ENCODE measurements at regions not wholly inside any gene's neighbourhood (a gene's known extent, or its start where the extent isn't known, plus 50 kb on each side); places are given as distances from the start of the nearest gene placed in this dataset.

- no peak for FAIRE-seq
Observed at GRCh38 chr7:130897515-130898419, 163.8 kb upstream of the KLF14 start.

DNA sequence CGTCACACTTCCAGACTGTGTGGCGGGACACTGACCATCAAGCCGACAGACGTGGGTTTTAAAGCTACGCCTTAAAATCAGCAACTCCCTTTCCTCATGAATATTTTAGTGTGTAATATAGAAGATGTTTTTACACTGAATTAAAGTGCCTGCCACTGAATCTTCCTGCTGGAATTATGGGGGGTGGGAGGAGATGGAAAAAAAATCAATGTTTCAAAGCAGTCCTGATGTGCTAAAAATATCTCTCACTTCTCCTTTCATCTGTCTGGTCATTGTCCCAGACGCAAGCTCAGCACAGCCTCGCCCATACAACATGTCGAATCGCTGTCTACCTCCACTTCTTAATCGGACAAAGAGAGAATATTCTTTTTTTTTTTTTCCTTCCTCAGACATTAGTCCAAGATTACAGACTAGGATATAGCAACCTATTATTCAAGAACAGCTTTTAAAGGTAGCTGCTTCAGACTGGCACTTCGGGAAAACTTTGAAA lies 165.1 kb upstream of the KLF14 start:
- no peak for FAIRE-seq

- FAIRE-seq = no peak
Observed at GRCh38 chr7:130899638-130900401, 165.8 kb upstream of the KLF14 start.

DNA sequence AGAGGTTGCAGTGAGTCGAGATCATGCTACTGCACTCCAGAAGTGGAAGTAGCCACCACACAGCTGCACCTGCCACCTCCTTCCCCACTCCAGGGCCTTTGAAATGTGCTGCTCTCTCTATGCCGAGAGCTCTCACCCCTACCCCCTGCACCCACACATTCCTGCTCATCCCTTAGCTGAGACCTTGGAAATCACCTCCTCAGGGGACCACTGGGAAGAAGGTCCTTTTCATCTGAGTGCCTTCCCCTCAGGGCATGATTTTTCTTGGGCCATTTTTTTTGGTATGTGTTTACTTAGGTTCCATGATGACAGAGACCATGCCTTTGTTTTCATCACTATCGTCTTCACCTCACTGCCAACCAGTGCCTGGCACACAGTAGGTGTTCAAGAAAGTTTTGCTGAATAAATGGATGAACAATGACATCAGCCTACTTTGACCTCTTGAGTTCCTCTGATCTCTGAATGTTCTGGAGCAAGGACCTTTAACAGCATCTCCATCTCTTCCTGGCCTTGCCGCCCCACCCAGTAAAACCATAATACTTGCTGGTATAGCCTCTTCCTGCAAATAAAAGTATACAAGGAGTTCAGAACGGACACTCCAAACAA lies 166.6 kb upstream of the KLF14 start:
- FAIRE-seq = no peak

- no peak for FAIRE-seq
Observed at GRCh38 chr7:130901209-130901783, 167.3 kb upstream of the KLF14 start.

DNA sequence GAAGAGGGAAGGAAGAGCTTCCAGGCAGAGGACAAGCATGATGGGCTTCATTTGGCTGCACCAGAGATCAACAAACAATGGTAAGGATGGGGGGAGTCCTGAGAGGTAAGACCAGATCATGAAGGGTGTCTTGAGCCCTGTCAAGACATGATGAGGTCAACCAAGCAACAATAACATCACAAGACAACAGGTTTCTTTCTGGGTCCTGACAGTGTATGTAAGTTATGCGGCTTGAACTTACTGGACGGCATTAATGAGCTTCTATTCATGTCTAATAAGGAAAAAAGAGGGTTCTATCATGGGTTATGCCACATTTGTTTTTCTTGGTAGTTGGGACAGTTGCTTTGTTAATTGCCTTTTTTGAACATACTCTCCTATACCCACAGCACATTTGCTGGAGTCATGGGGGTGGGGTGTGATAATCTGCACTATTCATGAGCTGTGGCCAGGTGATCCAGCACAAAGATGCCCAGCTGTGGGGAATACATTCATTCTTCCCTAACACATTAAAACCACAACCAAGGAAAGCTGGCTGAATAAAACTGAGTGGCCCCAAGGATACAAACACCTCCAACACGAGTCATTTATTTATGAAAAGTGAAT lies 168.8 kb upstream of the KLF14 start:
- no peak for FAIRE-seq

DNA sequence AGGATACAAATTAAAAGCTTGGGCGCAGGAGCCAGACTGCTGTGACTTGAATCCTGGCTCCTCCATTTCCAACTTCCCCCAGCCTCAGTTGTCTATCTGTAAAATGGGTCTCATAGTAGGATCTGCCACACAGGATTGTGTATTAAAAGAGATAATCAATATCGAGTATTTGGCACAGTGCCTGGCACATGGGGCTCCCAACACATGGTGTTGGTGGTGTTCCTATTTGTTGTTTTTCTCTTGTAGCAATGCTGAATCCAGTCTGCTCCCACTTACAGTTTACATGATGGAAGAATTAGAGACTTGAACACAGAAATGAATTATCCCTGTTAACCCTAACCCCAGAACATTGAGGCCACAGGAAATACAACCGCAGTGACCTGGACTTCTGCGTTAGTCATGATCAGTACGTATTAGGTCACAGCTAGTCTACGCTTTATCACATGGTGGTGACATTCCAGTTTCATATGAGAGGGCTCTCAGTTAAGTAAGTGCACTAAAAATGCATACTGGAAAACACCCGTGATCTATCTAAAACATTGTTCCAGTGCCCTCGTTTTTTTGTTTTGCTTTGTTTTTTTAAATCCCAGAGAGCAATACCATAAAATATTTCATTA lies 169.5 kb upstream of the KLF14 start:
- FAIRE-seq = no peak

DNA sequence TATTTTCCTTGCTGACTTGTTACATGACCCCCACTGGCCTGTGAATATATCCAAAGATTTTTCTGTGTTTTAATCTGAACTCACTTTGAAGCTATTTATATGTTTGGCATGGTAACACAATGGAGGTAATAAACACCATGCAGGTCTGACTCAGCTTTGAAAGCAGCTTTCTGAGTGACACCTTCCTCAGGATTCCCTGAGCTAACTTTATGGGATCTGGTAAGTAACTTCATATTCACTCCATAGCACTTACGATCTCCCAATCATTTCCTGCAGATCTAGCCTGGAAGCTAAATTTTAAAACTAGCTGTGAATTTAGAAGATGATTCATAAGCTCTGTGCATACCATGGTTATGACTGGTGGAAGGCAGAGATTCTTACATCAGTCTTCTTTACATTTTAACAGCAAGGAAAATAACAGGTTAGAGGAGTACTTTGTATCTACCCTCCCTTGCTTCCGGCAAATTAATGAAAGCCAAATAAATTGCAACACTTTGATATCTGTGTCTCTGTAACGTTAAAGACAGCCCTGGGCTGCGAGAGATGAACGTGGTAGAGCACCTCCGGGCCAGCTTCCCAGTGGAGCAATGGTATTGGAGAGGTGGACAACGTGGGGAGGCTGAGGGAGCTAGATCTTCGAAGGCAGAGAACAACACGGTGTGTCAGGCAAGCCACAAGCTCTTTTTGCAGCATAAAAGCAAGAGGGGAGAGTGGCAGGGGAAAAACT lies 170.2 kb upstream of the KLF14 start:
- FAIRE-seq = peak; percentile 44

GRCh38 chr7:130904792-130905191 lies 170.8 kb upstream of the KLF14 start:
- FAIRE-seq = no peak

DNA sequence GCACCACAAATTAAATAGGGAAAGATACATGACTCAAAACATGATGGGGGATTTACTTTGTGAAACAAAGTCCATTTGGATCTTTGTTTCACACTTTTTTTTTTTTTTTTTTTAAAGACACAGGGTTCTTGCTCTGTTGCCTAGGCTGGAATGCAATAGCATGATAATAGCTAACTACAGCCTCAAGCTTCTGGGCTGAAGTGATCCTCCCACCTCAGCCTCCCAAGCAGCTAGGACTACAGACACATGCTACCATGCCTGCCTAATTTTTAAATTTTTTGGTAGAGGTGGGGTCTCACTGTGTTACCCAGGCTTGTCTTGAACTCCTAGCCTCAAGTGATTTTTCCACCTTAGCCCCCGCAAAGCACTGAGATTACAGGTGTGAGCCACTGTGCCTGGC lies 172.6 kb upstream of the KLF14 start:
- FAIRE-seq = no peak

GRCh38 chr7:130907439-130907838 lies 173.4 kb upstream of the KLF14 start:
- no peak for FAIRE-seq

- no peak for FAIRE-seq
Observed at GRCh38 chr7:130908345-130909160, 174.5 kb upstream of the KLF14 start.

GRCh38 chr7:130909161-130909836 lies 175.3 kb upstream of the KLF14 start:
- FAIRE-seq = no peak

DNA sequence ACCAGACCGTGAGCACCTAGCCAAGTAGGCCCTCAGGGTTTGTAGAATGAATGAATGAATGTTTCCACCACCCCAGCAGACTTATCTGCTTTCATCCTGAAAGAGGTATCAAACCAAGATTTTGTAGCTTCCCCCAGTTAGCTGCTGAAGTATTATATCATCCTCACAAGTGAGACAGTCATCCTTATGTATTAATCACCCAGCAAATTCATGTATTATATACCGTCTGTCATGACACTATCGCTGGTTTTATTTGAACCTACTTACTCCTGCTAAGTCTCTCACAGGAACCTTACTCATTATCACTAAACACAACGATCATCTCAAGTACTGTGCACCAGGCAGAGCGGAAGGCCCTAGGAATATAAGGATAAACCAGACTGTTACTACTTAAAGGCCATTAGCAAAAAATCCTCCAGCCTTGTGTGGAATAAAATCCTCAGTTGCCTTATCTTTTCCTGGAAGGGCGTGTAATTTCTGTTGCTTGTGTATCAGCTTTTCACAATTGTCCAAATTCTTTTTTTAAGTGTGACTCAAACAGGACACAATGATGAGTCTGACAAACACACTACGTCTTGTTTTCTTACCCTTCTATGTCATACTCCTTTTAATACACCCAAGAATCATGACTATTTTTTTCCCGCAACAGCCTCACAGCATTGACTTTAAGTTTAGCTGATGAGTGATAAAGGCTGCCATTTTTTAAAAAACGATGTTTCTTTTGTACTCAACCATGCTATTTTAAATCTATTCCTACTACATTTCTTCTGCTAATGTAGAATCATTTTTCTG lies 176.1 kb upstream of the KLF14 start:
- no peak for FAIRE-seq

DNA sequence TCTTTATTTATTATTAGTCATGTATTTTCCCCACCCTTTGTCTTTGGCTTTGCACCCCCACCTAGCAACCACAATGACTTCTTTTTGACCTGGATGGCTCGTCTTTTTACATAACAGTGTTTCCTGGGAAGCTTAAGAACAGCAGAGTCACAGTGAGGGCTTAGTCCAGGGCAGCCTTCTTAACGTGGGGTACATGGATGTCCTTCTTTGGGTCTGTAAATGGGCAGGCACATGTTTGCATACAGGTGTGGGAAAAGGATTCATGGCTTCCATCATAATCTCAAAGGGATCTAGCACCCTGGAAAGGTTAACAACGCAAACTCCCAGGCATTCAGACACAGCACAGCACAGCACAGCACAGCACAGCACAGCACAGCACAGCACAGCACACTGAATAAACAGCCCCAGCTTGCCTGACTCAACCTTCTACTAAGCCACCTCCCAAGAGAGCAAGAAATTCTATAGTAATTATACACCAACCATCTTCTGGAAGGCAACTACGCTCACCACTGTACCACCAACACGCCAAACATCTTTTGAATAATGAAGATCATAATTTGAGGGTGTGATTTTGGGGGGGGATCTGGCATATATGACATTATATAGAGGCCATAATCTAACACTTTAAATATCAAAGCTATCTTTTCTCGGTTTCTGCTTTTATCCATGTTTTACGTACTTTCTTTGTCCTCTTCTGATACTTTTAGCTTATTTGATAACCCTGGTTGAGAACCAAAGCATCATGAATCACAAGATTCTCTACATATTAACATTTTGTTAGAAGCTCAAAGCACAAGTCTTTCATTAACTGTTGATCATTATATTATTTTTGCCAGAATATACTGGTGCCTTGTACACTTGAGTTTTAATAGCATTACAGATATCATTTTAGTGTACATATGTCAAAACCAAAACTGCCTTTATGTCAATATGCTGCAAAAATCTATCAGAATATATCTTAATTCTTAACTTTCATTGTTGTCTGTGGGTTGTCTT lies 177.2 kb upstream of the KLF14 start:
- FAIRE-seq = no peak

GRCh38 chr7:130912082-130912861 lies 178.3 kb upstream of the KLF14 start:
- FAIRE-seq = peak; percentile 16
